Body of pancreas (tissue), 4 donors: ENCODE measurements at regions not wholly inside any gene's neighbourhood (a gene's known extent, or its start where the extent isn't known, plus 50 kb on each side); places are given as distances from the start of the nearest gene placed in this dataset.

ENCODE experiments used
- ATAC-seq: fragments of 150-250 bp; one replicate; pipeline ENCODE4 v1.9.1; 2016
- DNase-seq, 4 donors: peaks; one replicate each; pipeline ENCODE4 v3.0.0-alpha.2; 2019
- H3K27ac ChIP-seq, 4 donors: fragments of 200-600 bp; sonication (generic); 1 replicate in 3 of 4; 2 replicates in 1 of 4; pipeline versions ENCODE4 v1.5.1 to v1.6.1; 2016 to 2019; ENCODE audit warnings: mild to moderate bottlenecking in 1 of 4, mixed read lengths in 1 of 4, moderate library complexity in 1 of 4
- H3K27me3 ChIP-seq, 2 donors: fragments of 200-600 bp; sonication (generic); one replicate each; pipeline ENCODE4 v1.6.0; 2016; ENCODE audit warnings: mild to moderate bottlenecking in 1 of 2
- H3K36me3 ChIP-seq, 2 donors: fragments of 200-600 bp; sonication (generic); replicated peaks in 1 of 2; 2 replicates each; pipeline ENCODE4 v1.5.1; 2016; ENCODE audit warnings: low read depth in 2 of 2; ENCODE audit not compliant: insufficient read depth in 1 of 2
- H3K4me1 ChIP-seq: fragments of 200-600 bp; sonication (generic); one replicate; pipeline ENCODE4 v1.6.0; 2016
- H3K4me3 ChIP-seq, 2 donors: fragments of 200-600 bp; sonication (generic); 1 replicate in 1 of 2; 2 replicates in 1 of 2; pipeline ENCODE4 v1.5.1; 2016 to 2019
- H3K9me3 ChIP-seq, 3 donors: fragments of 200-600 bp; sonication (generic); 1 replicate in 2 of 3; 2 replicates in 1 of 3; pipeline ENCODE4 v1.5.1; 2016
- CTCF ChIP-seq, 7 experiments: fragments of 450-650 bp in 4 of 7; fragments of 200-600 bp in 3 of 7; sonication (generic) in 3 of 7; IDR thresholded peaks; one replicate each; pipeline ENCODE4 v1.5.1; 2016 to 2019; ENCODE audit warnings: antibody characterized with exemption in 7 of 7
- POLR2A ChIP-seq, 3 donors: fragments of 450-650 bp; IDR thresholded peaks; one replicate each; pipeline ENCODE4 v1.6.1; 2016; ENCODE audit warnings: antibody characterized with exemption in 3 of 3, mild to moderate bottlenecking in 2 of 3
- WGBS, 2 donors: methylation state at CpG; one replicate each; pipeline ENCODE4 v1.1.5; 2017; 5-methylcytosine and 5-hydroxymethylcytosine counted together
- intact Hi-C: fragments of 100-400 bp; cut with DNase I; formaldehyde crosslinking; loops from one replicate; pipeline ENCODE4 v1.15.1; 2023

GRCh38 chr15:35141743-35142471 is 56.8 kb upstream of the NANOGP8 start:
- Histone ChIP-seq H3K4me3 (no peak overlapping the region), H3K9me3 (no peaks in the 10 kb centered on the region), H3K36me3 (no peaks in the 10 kb centered on the region), H3K4me1 (no peaks in the 10 kb centered on the region), H3K27ac (no peak overlapping the region), H3K27me3 (no peaks in the 10 kb centered on the region)
- no peak for ATAC-seq
- intact Hi-C loops: no loop called here
- TF ChIP-seq POLR2A (IDR thresholded peaks at IDR 0.05) (no peak), CTCF (IDR thresholded peaks at IDR 0.05) (no peak)
- DNase-seq: no peak

GRCh38 chr15:35139822-35140221 is 54.7 kb upstream of the NANOGP8 start:
- WGBS, 2 donors: 80 to 94% methylated on average over 6 of the region's 6 CpGs
- intact Hi-C loops: no loop called here
- ATAC-seq (no peak), DNase-seq (no peak)
- Histone ChIP-seq H3K4me3 (no peak overlapping the region), H3K27ac (no peak overlapping the region), H3K36me3 (no peaks in the 10 kb centered on the region), H3K4me1 (no peaks in the 10 kb centered on the region), H3K9me3 (no peaks in the 10 kb centered on the region), H3K27me3 (no peaks in the 10 kb centered on the region)
- TF ChIP-seq POLR2A (IDR thresholded peaks at IDR 0.05) (no peak), CTCF (IDR thresholded peaks at IDR 0.05) (no peak)

- Histone ChIP-seq H3K4me1 (no peaks in the 10 kb centered on the region), H3K9me3 (no peaks in the 10 kb centered on the region), H3K27me3 (no peaks in the 10 kb centered on the region), H3K36me3 (no peaks in the 10 kb centered on the region), H3K4me3 (no peak overlapping the region), H3K27ac (no peak overlapping the region)
- intact Hi-C loops: no loop called here
- ATAC-seq: no peak
- DNase-seq: no peak
- TF ChIP-seq POLR2A (IDR thresholded peaks at IDR 0.05) (no peak), CTCF (IDR thresholded peaks at IDR 0.05) (no peak)
These were observed 52.1 kb upstream of the NANOGP8 start for GRCh38 chr15:35137190-35137574.

GRCh38 chr15:35136321-35137189 is 51.5 kb upstream of the NANOGP8 start:
- 81 to 83% methylated on average over 6 of the region's 6 CpGs for WGBS, 2 donors
- ATAC-seq (no peak), DNase-seq (no peak)
- H3K27ac ChIP-seq: no peak overlapping the region
- H3K36me3 ChIP-seq: no peaks in the 10 kb centered on the region
- no peaks in the 10 kb centered on the region for H3K9me3 ChIP-seq
- no peak overlapping the region for H3K4me3 ChIP-seq
- intact Hi-C loops: no loop called here
- H3K27me3 ChIP-seq: no peaks in the 10 kb centered on the region
- TF ChIP-seq POLR2A (IDR thresholded peaks at IDR 0.05): no peak
- no peaks in the 10 kb centered on the region for H3K4me1 ChIP-seq
